ENCODE measurements at regions not wholly inside any gene's neighbourhood (a gene's known extent, or its start where the extent isn't known, plus 50 kb on each side); places are given as distances from the start of the nearest gene placed in this dataset.

DNA sequence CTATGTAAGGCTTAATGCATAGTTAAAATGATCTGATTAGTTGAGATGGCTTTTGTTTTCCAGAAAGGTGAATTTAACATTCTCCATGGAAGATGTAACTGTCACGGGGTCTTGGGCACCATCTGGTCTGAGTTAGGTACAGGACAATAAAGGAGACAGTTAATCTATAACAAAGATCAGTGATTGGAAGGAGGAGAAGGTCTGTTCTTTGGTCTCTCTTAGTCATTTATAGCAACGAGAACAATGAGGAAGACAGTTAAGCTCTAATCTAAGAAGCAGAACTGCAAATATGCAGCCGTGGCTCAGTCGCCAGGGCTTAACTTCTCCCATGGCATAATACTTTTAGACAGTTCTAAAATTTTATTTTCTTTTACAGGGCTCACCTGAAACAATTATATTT lies 405.5 kb upstream of the SULF2 start:
- peaks cover 3 to 15% of the 10 kb centered on the region in 2 experiments for H3K4me1 ChIP-seq (ENCODE audit: control insufficient read depth in 1 of 2, insufficient read depth in 2 of 2, low read length in 2 of 2)
- H3K18ac ChIP-seq (ENCODE audit: low read length), result no peak overlapping the region
- peaks cover 2% of the 10 kb centered on the region for H3K9me3 ChIP-seq (ENCODE audit: insufficient read depth, low read depth, low read length)
- H3K79me2 ChIP-seq (ENCODE audit: control insufficient read depth, insufficient read depth, low read length, poor library complexity), result no peaks in the 10 kb centered on the region
- H2BK12ac ChIP-seq (ENCODE audit: low read length), result no peak overlapping the region
- H3K4ac ChIP-seq (ENCODE audit: low read depth, low read length), result no peak overlapping the region
- no peak overlapping the region for H3K23ac ChIP-seq (ENCODE audit: low read length)
- H4K8ac ChIP-seq (ENCODE audit: low read depth, low read length), result no peak overlapping the region
- H2AFZ ChIP-seq (ENCODE audit: insufficient read depth, low read length, poor library complexity), result no peak overlapping the region
- no peak overlapping the region for H2AK5ac ChIP-seq (ENCODE audit: low read length)
- no peak overlapping the region for H3K9ac ChIP-seq (ENCODE audit: low read length)
- no peak overlapping the region for H3K4me2 ChIP-seq (ENCODE audit: low read length)
- peak in 1 of 2 donors; percentile 18 for DNase-seq
- no peak overlapping the region for H3K27ac ChIP-seq (ENCODE audit: low read depth, low read length)
- no peak overlapping the region for H2BK120ac ChIP-seq (ENCODE audit: insufficient read depth, low read length, poor library complexity)
- H3K36me3 ChIP-seq (ENCODE audit: control insufficient read depth in 1 of 2, insufficient read depth in 2 of 2, low read length in 2 of 2), result no peaks in the 10 kb centered on the region
- H3K4me3 ChIP-seq (ENCODE audit: low read depth, low read length), result no peak overlapping the region
- WGBS (ENCODE audit: extremely low coverage, insufficient coverage, insufficient read length), result no CpG with 5 or more reads among the region's 4 CpGs
- H2BK5ac ChIP-seq (ENCODE audit: low read depth, low read length, poor library complexity), result no peak overlapping the region
- H3K14ac ChIP-seq (ENCODE audit: low read length), result no peak overlapping the region
- no peaks in the 10 kb centered on the region for H3K79me1 ChIP-seq (ENCODE audit: low read length)
- no peak overlapping the region for H4K12ac ChIP-seq (ENCODE audit: low read depth, low read length)
- no peaks in the 10 kb centered on the region for H3K27me3 ChIP-seq (ENCODE audit: insufficient read depth, low read length)
- no peak overlapping the region for H4K91ac ChIP-seq (ENCODE audit: low read depth, low read length)

DNA sequence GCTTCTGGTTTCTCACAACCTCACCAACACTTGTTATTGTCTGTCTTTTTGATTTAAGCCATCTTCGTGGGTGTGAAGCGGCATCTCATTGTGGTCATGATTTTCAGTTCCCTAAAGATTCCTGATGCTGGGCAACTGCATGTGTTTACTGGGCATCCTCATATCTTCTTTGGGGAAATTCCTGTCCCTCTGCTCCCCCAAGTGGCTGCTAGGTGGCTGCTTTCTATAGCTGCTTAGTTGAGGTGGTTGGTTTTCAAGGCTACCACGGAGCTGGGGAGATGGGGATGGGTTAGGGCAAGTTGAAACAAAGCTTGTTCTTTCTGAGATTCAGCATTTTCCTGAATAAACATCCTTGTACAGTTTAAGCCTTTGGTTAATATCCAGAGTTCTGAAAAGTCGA lies 403.9 kb upstream of the SULF2 start:
- Histone ChIP-seq H3K79me2 (ENCODE audit: control insufficient read depth, insufficient read depth, low read length, poor library complexity) (no peaks in the 10 kb centered on the region), H3K27ac (ENCODE audit: low read depth, low read length) (no peak overlapping the region), H3K27me3 (ENCODE audit: insufficient read depth, low read length) (no peaks in the 10 kb centered on the region), H3K18ac (ENCODE audit: low read length) (no peak overlapping the region), H2BK12ac (ENCODE audit: low read length) (no peak overlapping the region), H2AK5ac (ENCODE audit: low read length) (no peak overlapping the region), H3K36me3 (ENCODE audit: control insufficient read depth in 1 of 2, insufficient read depth in 2 of 2, low read length in 2 of 2) (no peaks in the 10 kb centered on the region), H3K4me1 (ENCODE audit: control insufficient read depth in 1 of 2, insufficient read depth in 2 of 2, low read length in 2 of 2) (peaks cover 8 to 18% of the 10 kb centered on the region in 2 experiments), H3K23ac (ENCODE audit: low read length) (no peak overlapping the region), H3K9ac (ENCODE audit: low read length) (no peak overlapping the region), H4K12ac (ENCODE audit: low read depth, low read length) (no peak overlapping the region), H3K4me3 (ENCODE audit: low read depth, low read length) (no peak overlapping the region), H4K91ac (ENCODE audit: low read depth, low read length) (no peak overlapping the region), H3K79me1 (ENCODE audit: low read length) (no peaks in the 10 kb centered on the region), H2BK120ac (ENCODE audit: insufficient read depth, low read length, poor library complexity) (no peak overlapping the region), H2AFZ (ENCODE audit: insufficient read depth, low read length, poor library complexity) (no peak overlapping the region), H3K4me2 (ENCODE audit: low read length) (no peak overlapping the region), H2BK5ac (ENCODE audit: low read depth, low read length, poor library complexity) (no peak overlapping the region), H4K8ac (ENCODE audit: low read depth, low read length) (no peak overlapping the region), H3K9me3 (ENCODE audit: insufficient read depth, low read depth, low read length) (peaks cover 2% of the 10 kb centered on the region), H3K14ac (ENCODE audit: low read length) (no peak overlapping the region), H3K4ac (ENCODE audit: low read depth, low read length) (no peak overlapping the region)
- DNase-seq, result no peak
- WGBS (ENCODE audit: extremely low coverage, insufficient coverage, insufficient read length), result no CpG with 5 or more reads among the region's 4 CpGs

DNA sequence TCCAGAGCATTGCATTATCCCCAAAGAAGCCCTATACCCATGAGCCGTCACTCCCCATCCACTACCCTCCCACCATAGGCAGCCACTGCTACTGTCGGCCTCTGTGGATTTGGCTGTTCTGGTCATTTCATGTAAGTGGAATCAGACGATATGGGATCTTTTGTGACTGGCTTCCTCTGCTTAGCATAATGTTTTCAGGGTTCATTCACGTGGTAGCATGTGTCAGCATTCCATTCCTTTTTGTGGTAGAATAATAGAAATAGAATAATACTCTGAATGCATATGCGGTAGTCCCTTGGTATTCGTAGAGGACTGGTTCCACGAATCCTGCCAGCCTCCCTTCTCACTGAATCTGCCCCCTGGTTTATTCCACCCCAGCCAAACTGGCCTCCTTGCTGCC lies 402.6 kb upstream of the SULF2 start:
- Histone ChIP-seq H2BK5ac (ENCODE audit: low read depth, low read length, poor library complexity) (no peak overlapping the region), H3K4me2 (ENCODE audit: low read length) (no peak overlapping the region), H3K4me3 (ENCODE audit: low read depth, low read length) (no peak overlapping the region), H3K79me1 (ENCODE audit: low read length) (no peaks in the 10 kb centered on the region), H4K91ac (ENCODE audit: low read depth, low read length) (no peak overlapping the region), H2BK120ac (ENCODE audit: insufficient read depth, low read length, poor library complexity) (no peak overlapping the region), H3K4ac (ENCODE audit: low read depth, low read length) (no peak overlapping the region), H3K4me1 (ENCODE audit: control insufficient read depth in 1 of 2, insufficient read depth in 2 of 2, low read length in 2 of 2) (peaks cover 9 to 23% of the 10 kb centered on the region in 2 experiments), H2BK12ac (ENCODE audit: low read length) (no peak overlapping the region), H3K9me3 (ENCODE audit: insufficient read depth, low read depth, low read length) (peaks cover 2% of the 10 kb centered on the region), H2AFZ (ENCODE audit: insufficient read depth, low read length, poor library complexity) (no peak overlapping the region), H4K12ac (ENCODE audit: low read depth, low read length) (no peak overlapping the region), H3K23ac (ENCODE audit: low read length) (no peak overlapping the region), H3K79me2 (ENCODE audit: control insufficient read depth, insufficient read depth, low read length, poor library complexity) (no peaks in the 10 kb centered on the region), H3K18ac (ENCODE audit: low read length) (no peak overlapping the region), H3K36me3 (ENCODE audit: control insufficient read depth in 1 of 2, insufficient read depth in 2 of 2, low read length in 2 of 2) (no peaks in the 10 kb centered on the region), H3K27me3 (ENCODE audit: insufficient read depth, low read length) (no peaks in the 10 kb centered on the region), H3K14ac (ENCODE audit: low read length) (no peak overlapping the region), H2AK5ac (ENCODE audit: low read length) (no peak overlapping the region), H3K9ac (ENCODE audit: low read length) (no peak overlapping the region), H3K27ac (ENCODE audit: low read depth, low read length) (no peak overlapping the region), H4K8ac (ENCODE audit: low read depth, low read length) (no peak overlapping the region)
- WGBS (ENCODE audit: extremely low coverage, insufficient coverage, insufficient read length), result no CpG with 5 or more reads among the region's 7 CpGs
- DNase-seq, result no peak

- no CpG with 5 or more reads among the region's 7 CpGs for WGBS (ENCODE audit: extremely low coverage, insufficient coverage, insufficient read length)
- Histone ChIP-seq H3K4me2 (ENCODE audit: low read length) (no peak overlapping the region), H2BK5ac (ENCODE audit: low read depth, low read length, poor library complexity) (no peak overlapping the region), H4K8ac (ENCODE audit: low read depth, low read length) (no peak overlapping the region), H2BK12ac (ENCODE audit: low read length) (no peak overlapping the region), H3K18ac (ENCODE audit: low read length) (no peak overlapping the region), H3K36me3 (ENCODE audit: control insufficient read depth in 1 of 2, insufficient read depth in 2 of 2, low read length in 2 of 2) (no peaks in the 10 kb centered on the region), H3K27ac (ENCODE audit: low read depth, low read length) (no peak overlapping the region), H2AFZ (ENCODE audit: insufficient read depth, low read length, poor library complexity) (no peak overlapping the region), H2AK5ac (ENCODE audit: low read length) (no peak overlapping the region), H3K14ac (ENCODE audit: low read length) (no peak overlapping the region), H3K4me1 (ENCODE audit: control insufficient read depth in 1 of 2, insufficient read depth in 2 of 2, low read length in 2 of 2) (peaks cover 9 to 23% of the 10 kb centered on the region in 2 experiments), H4K12ac (ENCODE audit: low read depth, low read length) (no peak overlapping the region), H3K27me3 (ENCODE audit: insufficient read depth, low read length) (no peaks in the 10 kb centered on the region), H3K9ac (ENCODE audit: low read length) (no peak overlapping the region), H3K4ac (ENCODE audit: low read depth, low read length) (no peak overlapping the region), H3K79me2 (ENCODE audit: control insufficient read depth, insufficient read depth, low read length, poor library complexity) (no peaks in the 10 kb centered on the region), H2BK120ac (ENCODE audit: insufficient read depth, low read length, poor library complexity) (no peak overlapping the region), H3K23ac (ENCODE audit: low read length) (no peak overlapping the region), H3K79me1 (ENCODE audit: low read length) (no peaks in the 10 kb centered on the region), H3K4me3 (ENCODE audit: low read depth, low read length) (no peak overlapping the region), H4K91ac (ENCODE audit: low read depth, low read length) (no peak overlapping the region), H3K9me3 (ENCODE audit: insufficient read depth, low read depth, low read length) (peaks cover 2% of the 10 kb centered on the region)
- DNase-seq, result no peak
Observed at GRCh38 chr20:48186915-48187314, 401.6 kb upstream of the SULF2 start.
